NCI-H1092 (cell line): ENCODE measurements at regions not wholly inside any gene's neighbourhood (a gene's known extent, or its start where the extent isn't known, plus 50 kb on each side); places are given as distances from the start of the nearest gene placed in this dataset.

Source experiments
- DNase-seq: peaks from one replicate; lab custom pipeline; 2025; lab: John Stamatoyannopoulos, UW

GRCh38 chr1:38455829-38456530 lies 403.6 kb downstream of the RRAGC start:
- no peak for DNase-seq

GRCh38 chr1:38454749-38455441 lies 404.7 kb downstream of the RRAGC start:
- no peak for DNase-seq

GRCh38 chr1:38454236-38454635 lies 405.3 kb downstream of the RRAGC start:
- no peak for DNase-seq

GRCh38 chr1:38452246-38452645 lies 405.7 kb upstream of the POU3F1 start:
- DNase-seq: no peak

GRCh38 chr1:38451541-38451993 lies 405.0 kb upstream of the POU3F1 start:
- DNase-seq: no peak

- DNase-seq: no peak
Measured at GRCh38 chr1:38448893-38449292, 402.3 kb upstream of the POU3F1 start.

GRCh38 chr1:38446936-38447335 lies 400.3 kb upstream of the POU3F1 start:
- no peak for DNase-seq

GRCh38 chr1:38444770-38445442 lies 398.3 kb upstream of the POU3F1 start:
- no peak for DNase-seq

GRCh38 chr1:38444311-38444710 lies 397.7 kb upstream of the POU3F1 start:
- no peak for DNase-seq

- no peak for DNase-seq
Measured at GRCh38 chr1:38440402-38440801, 393.8 kb upstream of the POU3F1 start.

GRCh38 chr1:38436749-38437148 lies 390.2 kb upstream of the POU3F1 start:
- DNase-seq: no peak

GRCh38 chr1:38436006-38436405 lies 389.4 kb upstream of the POU3F1 start:
- no peak for DNase-seq

- DNase-seq: no peak
Measured at GRCh38 chr1:38433084-38433722, 386.6 kb upstream of the POU3F1 start.

GRCh38 chr1:38431535-38432376 lies 385.2 kb upstream of the POU3F1 start:
- no peak for DNase-seq

GRCh38 chr1:38430949-38431348 lies 384.4 kb upstream of the POU3F1 start:
- no peak for DNase-seq

- no peak for DNase-seq
Measured at GRCh38 chr1:38424677-38425076, 378.1 kb upstream of the POU3F1 start.

GRCh38 chr1:38420666-38421065 lies 374.1 kb upstream of the POU3F1 start:
- DNase-seq: no peak

GRCh38 chr1:38418195-38419030 lies 371.8 kb upstream of the POU3F1 start:
- peak; percentile 55 for DNase-seq

- DNase-seq: no peak
Measured at GRCh38 chr1:38403667-38404066, 357.1 kb upstream of the POU3F1 start.

- no peak for DNase-seq
Measured at GRCh38 chr1:38402230-38402815, 355.7 kb upstream of the POU3F1 start.
